Motor neuron (in vitro differentiated cells): ENCODE measurements at regions not wholly inside any gene's neighbourhood (a gene's known extent, or its start where the extent isn't known, plus 50 kb on each side); places are given as distances from the start of the nearest gene placed in this dataset.
A peak's percentile ranks its signal among the peaks of the same experiment; 100 is the strongest.
"Not testable (repeated sequence)": the region's sequence is repeated elsewhere in the genome, so short reads cannot be mapped to it uniquely, and the experiment has no call there.

Experiments used
- ATAC-seq, 8 experiments: fragments of 200-7000 bp; cut with Tn5 transposase; replicated peaks in 6 of 8; 2 replicates each; pipeline ENCODE4 v1.8.0; 2021; ENCODE audit warnings: mild to moderate bottlenecking in 8 of 8, moderate library complexity in 8 of 8
- H3K27ac ChIP-seq, 2 donors: fragments of 250-450 bp; sonication (Bioruptor Pico); 2 replicates each; pipeline ENCODE4 v1.9.0; 2021; ENCODE audit warnings: antibody characterized with exemption in 2 of 2, mild to moderate bottlenecking in 2 of 2, moderate library complexity in 1 of 2
- H3K4me1 ChIP-seq, 2 donors: fragments of 250-450 bp; sonication (Bioruptor Pico); replicated peaks in 1 of 2; 2 replicates each; pipeline ENCODE4 v1.6.1; 2021; ENCODE audit warnings: antibody characterized with exemption in 2 of 2, mild to moderate bottlenecking in 2 of 2, moderate library complexity in 1 of 2
- H3K4me3 ChIP-seq, 5 donors: fragments of 250-450 bp; sonication (Bioruptor Pico); 2 replicates each; pipeline ENCODE4 v1.9.0; 2021; ENCODE audit warnings: antibody characterized with exemption in 5 of 5, mild to moderate bottlenecking in 5 of 5, moderate library complexity in 4 of 5
- WGBS, 10 experiments: fragments of 450-650 bp; shearing (Covaris generic); methylation state at CpG; one replicate each; pipeline ENCODE4 v1.0.0; 2022; 5-methylcytosine and 5-hydroxymethylcytosine counted together
- in situ Hi-C, 9 experiments: fragments of 400-800 bp; cut with MboI; loops; one replicate each; pipeline ENCODE4 v1.15.0; 2021; ENCODE audit warnings: low sequenced_read_pairs in 9 of 9, low pct_unique_long_range_greater_than_20kb in 2 of 9; ENCODE audit not compliant: unreplicated experiment in 9 of 9

GRCh38 chr4:72205298-72205697 is 173.5 kb downstream of the NPFFR2 start:
- no peak for ATAC-seq
- Histone ChIP-seq H3K4me1 (no peaks in the 10 kb centered on the region), H3K4me3 (no peak overlapping the region), H3K27ac (no peak overlapping the region)
- in situ Hi-C loops = no loop called here

GRCh38 chr4:72205831-72206230 is 174.0 kb downstream of the NPFFR2 start:
- H3K27ac ChIP-seq = no peak overlapping the region
- in situ Hi-C loops = no loop called here
- no peak for ATAC-seq
- no peaks in the 10 kb centered on the region for H3K4me1 ChIP-seq
- H3K4me3 ChIP-seq = no peak overlapping the region
- WGBS, 10 experiments = 0 to 92% (median 60%) methylated on average over 1 to 3 of the region's 3 CpGs; no CpG with 5 or more reads in 2 of the 10 experiments

- H3K4me1 ChIP-seq = no peaks in the 10 kb centered on the region
- no peak for ATAC-seq
- in situ Hi-C loops = no loop called here
- H3K27ac ChIP-seq = no peak overlapping the region
- no peak overlapping the region for H3K4me3 ChIP-seq
Measured at GRCh38 chr4:72207196-72207595, 175.4 kb downstream of the NPFFR2 start.

- in situ Hi-C loops = no loop called here
- no peaks in the 10 kb centered on the region for H3K4me1 ChIP-seq
- no peak overlapping the region for H3K27ac ChIP-seq
- 0 to 100% (median 85%) methylated on average over 1 to 3 of the region's 3 CpGs; no CpG with 5 or more reads in 1 of the 10 experiments for whole genome bisulfite sequencing, 10 experiments
- H3K4me3 ChIP-seq = no peak overlapping the region
- no peak for ATAC-seq
Measured at GRCh38 chr4:72208421-72209075, 176.7 kb downstream of the NPFFR2 start.

DNA sequence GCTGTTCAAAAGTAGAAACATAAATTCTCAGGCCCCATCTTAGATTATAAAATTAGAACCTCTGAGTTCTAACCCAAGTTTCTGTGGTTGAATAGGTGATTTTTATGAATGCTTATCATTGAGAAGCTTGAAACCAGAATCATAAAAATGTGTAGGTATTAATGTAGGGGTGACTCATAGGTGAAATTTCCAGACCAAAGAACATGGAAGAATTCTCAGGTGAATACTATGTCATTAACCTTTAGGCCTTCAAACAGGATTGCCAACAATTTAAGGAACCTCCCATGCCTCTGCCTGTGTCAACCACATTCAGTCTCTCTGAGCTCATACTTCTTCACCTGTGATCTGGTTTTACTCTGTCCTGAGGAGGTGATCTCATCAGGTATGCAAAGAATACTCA is 177.8 kb downstream of the NPFFR2 start:
- H3K4me3 ChIP-seq = no peak overlapping the region
- no peak overlapping the region for H3K27ac ChIP-seq
- H3K4me1 ChIP-seq = no peaks in the 10 kb centered on the region
- in situ Hi-C loops = no loop called here
- no peak for ATAC-seq

DNA sequence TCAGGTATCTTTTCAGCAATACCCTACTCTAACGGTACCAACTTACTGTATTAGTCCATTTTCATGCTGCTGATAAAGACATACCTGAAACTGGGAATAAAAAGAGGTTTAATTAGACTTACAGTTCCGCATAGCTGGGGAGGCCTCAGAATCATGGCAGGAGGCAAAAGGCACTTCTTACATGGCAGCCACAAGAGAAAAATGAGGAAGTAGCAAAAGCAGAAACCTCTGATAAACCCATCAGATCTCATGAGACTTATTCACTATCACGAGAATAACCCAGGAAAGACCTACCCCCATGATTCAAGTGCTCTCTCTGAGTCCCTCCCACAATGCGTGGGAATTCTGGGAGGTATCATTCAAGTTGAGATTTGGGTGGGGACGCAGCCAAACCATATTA is 182.0 kb downstream of the NPFFR2 start:
- H3K27ac ChIP-seq, ATAC-seq, H3K4me3 ChIP-seq, H3K4me1 ChIP-seq, in situ Hi-C loops: not testable (repeated sequence)
- 0 to 100% (median 54%) methylated on average over 1 to 5 of the region's 5 CpGs; no CpG with 5 or more reads in 1 of the 10 experiments for WGBS, 10 experiments

- 83% methylated on average over 2 of the region's 2 CpGs; no CpG with 5 or more reads in 9 of the 10 experiments for WGBS, 10 experiments
- Histone ChIP-seq H3K27ac (no peak overlapping the region), H3K4me1 (no peaks in the 10 kb centered on the region), H3K4me3 (no peak overlapping the region)
- ATAC-seq = no peak
- in situ Hi-C loops = no loop called here
Measured at GRCh38 chr4:72215198-72215597, 183.4 kb downstream of the NPFFR2 start.

- ATAC-seq = no peak
- in situ Hi-C loops = no loop called here
- H3K27ac ChIP-seq = no peak overlapping the region
- WGBS, 10 experiments = 0 to 100% methylated on average over 1 of the region's 7 CpGs; no CpG with 5 or more reads in 8 of the 10 experiments
- H3K4me1 ChIP-seq = no peaks in the 10 kb centered on the region
- no peak overlapping the region for H3K4me3 ChIP-seq
Measured at GRCh38 chr4:72216539-72217277, 184.9 kb downstream of the NPFFR2 start.

- Histone ChIP-seq H3K27ac (no peak overlapping the region), H3K4me1 (no peaks in the 10 kb centered on the region), H3K4me3 (no peak overlapping the region)
- peak in 2 of 8 experiments; percentile 84 to 97 for ATAC-seq
- in situ Hi-C loops = no loop called here
Measured at GRCh38 chr4:72218953-72219352, 187.2 kb downstream of the NPFFR2 start.
